Left kidney (tissue), 1 donor: ENCODE measurements at regions not wholly inside any gene's neighbourhood (a gene's known extent, or its start where the extent isn't known, plus 50 kb on each side); places are given as distances from the start of the nearest gene placed in this dataset.
"Not testable (repeated sequence)": the region's sequence is repeated elsewhere in the genome, so short reads cannot be mapped to it uniquely, and the experiment has no call there.

Source experiments
- DNase-seq: peaks from one replicate; pipeline ENCODE4 v3.0.0-alpha.2; 2013

DNA sequence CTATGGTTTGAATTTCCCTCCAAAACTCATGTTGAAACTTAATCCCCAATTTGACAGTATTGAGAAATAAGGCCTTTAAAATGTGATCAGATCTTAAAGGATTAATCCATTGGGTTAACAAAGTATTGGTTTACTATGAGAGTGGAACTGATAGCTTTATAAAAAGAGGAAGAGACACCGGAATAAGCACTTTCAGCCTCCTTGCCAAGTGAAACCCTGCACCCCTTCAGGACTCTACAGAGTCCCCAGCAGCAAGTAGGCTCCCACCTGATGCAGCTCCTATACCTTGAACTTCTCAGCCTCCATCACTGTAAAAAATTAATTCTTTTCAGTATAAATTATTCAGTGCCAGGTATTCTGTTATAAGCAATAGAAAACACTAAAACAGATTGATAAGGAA, 348.3 kb downstream of the CGGBP1 start:
- no peak for DNase-seq

GRCh38 chr3:87710028-87710427, 348.8 kb downstream of the CGGBP1 start:
- no peak for DNase-seq

DNA sequence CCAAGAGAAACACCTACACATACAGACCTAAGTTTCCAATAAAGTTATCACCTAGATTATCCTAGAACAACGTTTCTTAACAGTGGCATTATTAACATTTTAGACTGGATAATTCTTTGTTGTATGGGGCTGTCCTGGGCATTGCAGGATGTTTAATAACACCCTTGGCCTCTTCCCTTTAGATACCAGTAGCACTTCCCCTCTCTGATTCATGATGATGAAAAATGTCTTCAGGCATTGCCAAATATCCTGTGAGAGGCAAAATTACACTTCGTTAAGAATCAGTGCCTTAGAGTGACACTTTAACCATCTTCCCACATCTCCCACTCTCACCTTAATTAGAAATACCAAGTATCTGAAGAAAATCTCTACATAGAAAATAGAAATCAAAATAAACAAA, 352.6 kb downstream of the CGGBP1 start:
- DNase-seq = no peak

- DNase-seq = no peak
These were observed 356.2 kb downstream of the CGGBP1 start for GRCh38 chr3:87702600-87702999.

DNA sequence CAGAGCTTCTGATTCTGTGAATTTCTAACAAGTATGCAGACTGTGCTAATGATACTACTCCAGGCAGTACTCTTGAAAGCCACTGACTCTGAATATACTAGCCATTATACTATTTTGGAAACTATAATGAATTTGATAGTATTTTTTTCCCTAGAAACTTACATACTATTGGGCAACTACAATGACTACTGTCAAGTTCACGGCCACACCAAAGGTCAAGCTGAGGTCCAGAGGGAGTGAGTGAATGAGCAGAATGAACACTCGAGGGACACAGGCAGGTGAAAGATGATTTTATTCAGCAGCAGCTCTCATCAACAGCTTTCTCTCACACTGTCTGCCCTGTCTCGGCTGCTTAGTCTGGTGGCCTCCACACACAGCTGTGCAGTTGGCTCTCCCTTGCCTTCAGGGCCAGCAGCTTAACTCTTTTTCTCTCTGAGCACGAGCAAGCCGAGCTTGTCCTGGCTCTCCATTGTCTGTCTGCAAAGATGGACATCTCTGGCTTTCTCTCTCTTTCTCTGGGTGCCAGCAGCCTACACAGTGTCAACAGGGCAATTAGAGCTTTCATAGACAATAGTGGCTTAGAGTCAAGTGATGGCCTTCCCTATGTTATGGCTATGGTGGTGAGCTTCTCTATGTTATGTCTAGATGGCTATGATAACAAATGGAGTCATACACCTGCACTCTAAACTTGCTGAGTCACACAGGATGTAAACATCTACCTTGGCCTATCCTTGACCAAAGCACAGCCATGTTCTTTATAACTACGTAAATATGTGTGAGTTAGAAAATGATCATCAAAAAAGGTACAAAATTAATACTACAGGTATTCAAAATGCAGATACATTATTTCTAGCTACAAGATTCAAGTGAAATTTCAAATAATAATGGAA, 362.4 kb downstream of the CGGBP1 start:
- no peak for DNase-seq

DNA sequence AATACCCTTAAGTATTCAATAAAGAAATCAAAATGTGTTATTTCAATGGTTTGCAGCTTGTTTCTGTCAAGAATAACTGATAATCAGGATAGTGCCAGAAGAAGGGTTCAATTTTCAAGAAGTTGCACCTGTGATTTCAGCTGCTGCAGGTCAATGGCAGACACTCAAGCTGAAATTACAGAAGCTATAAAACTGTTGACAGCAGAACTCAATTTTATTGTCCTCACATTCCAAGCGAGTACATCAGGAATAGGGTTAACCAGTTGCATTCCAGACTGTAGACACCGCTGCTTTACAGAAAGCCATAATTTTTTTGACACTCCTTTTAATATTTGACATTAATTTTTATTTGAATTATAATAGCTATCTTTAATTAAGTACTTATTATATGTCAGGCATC, 364.1 kb downstream of the CGGBP1 start:
- DNase-seq = peak; percentile 68

DNA sequence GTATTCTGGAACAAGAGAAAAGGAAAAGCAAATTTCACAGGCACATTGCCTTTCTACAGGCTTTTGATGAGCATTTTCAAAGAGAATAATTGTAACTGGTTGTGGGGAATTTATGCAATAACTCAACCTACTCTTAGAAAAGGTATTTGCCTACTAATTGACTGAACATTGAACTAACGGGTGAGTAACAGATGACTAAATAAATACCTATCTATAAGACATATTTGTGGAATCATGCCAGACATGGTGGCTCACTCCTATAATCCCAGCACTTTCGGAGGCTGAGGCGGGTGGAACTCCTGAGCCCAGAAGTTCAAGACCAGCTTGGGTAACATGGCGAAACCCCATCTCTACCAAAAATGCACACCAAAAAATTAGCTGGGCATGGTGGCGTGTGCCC, 367.7 kb downstream of the CGGBP1 start:
- DNase-seq = no peak

DNA sequence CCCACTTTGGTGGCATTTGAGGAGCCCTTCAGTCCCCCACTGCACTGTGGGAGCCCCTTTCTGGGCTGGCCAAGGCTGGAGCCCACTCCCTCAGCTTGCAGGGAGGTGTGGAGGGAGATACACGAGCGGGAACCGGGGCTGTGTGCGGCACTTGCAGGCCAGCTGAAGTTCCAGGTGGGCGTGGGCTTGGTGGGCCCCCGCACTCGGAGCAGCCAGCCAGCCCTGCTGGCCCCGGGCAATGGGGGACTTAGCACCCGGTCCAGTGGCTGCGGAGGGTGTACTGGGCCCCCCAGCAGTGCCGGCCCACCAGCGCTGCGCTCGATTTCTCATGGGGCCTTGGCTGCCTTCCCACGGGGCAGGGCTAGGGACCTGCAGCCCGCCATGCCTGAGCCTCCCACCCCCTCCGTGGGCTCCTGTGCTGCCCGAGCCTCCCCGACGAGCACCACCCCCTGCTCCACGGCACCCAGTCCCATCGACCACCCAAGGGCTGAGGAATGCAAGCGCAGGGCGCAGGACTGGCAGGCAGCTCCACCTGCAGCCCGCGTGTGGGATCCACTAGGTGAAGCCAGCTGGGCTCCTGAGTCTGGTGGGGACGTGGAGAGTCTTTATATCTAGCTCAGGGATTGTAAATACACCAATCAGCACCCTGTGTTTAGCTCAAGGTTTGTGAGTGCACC, 379.7 kb downstream of the CGGBP1 start:
- not testable (repeated sequence) for DNase-seq

DNA sequence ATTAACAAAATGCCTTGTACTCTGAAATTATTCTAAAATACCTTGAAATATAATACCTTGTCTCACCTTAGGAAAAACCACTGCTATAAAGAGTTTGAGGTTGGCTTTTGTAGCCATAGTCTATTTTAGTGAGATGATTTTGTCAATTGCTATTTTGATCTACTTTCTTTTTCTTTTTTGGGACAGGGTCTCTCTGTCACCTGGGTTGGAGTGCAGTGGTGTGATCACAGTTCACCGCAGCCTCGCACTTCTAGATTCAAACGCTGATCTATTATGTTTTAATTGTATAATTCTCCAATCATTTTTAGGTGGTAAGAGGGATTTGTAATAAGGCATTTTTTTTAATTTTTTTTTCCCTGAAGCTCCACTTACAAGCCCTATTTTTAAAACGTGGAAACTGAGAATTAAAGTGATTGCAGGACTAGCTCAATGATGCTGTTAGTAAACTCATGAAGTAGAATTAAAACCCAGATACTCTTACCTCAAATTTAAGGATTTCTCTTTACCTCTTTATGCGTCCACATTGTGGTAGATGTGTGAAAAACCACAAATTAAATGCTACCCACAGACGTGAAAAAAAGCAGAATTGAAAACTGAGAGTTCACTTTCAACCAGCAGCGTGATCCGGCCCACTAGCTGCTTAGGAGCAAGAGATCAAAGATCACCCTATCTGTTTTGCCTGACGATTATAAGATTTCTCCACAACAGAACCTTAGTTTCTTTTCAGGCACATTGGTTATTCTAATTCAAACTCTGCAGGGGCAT, 384.2 kb downstream of the CGGBP1 start:
- DNase-seq = no peak

GRCh38 chr3:87673132-87673531, 385.7 kb downstream of the CGGBP1 start:
- DNase-seq = no peak

GRCh38 chr3:87654184-87654583, 377.8 kb upstream of the POU1F1 start:
- DNase-seq = no peak

DNA sequence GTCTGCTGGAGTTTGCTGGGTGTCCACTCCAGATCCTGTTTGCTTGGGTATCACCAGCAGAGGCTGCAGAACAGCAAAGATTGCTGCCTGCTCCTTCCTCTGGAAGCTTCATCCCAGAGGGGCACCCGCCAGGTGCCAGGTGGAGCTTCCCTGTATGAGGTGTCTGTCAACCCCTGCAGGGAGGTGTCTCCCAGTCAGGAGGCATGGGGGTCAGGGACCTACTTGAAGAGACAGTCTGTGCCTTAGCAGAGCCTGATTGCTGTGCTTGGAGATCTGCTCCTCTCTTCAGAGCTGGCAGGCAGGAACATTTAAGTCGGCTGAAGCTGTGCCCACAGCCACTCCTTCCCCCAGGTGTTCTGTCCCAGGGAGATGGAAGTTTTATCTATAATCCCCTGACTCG, 376.8 kb upstream of the POU1F1 start:
- not testable (repeated sequence) for DNase-seq

- no peak for DNase-seq
These were observed 358.0 kb upstream of the POU1F1 start for GRCh38 chr3:87634426-87634825.

- DNase-seq = no peak
These were observed 350.9 kb upstream of the POU1F1 start for GRCh38 chr3:87627316-87627715.

- no peak for DNase-seq
These were observed 350.2 kb upstream of the POU1F1 start for GRCh38 chr3:87626546-87626945.

- no peak for DNase-seq
These were observed 349.5 kb upstream of the POU1F1 start for GRCh38 chr3:87625876-87626275.

DNA sequence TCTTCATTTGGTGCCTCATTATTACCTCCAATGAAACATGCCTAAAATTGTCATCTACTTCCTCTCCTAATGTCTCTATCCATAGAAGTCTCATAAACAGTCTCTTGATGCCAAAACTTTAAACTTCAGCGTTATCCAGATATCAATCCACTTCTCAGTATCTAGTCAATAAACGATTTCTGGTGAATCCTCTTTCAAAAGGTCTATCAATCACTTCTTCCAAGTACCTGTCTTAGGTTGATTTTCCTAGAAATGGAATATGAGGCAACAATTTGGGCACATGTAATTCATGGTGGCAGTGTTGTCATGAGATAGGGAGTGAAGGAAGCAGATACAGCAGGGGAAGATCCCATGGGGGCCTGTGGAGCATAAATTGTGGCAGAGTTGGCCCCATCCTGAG, 348.5 kb upstream of the POU1F1 start:
- no peak for DNase-seq

- DNase-seq = no peak
These were observed 345.3 kb upstream of the POU1F1 start for GRCh38 chr3:87621667-87622066.

GRCh38 chr3:87615506-87615905, 339.1 kb upstream of the POU1F1 start:
- no peak for DNase-seq

GRCh38 chr3:87614998-87615397, 338.6 kb upstream of the POU1F1 start:
- no peak for DNase-seq

- DNase-seq = no peak
These were observed 330.9 kb upstream of the POU1F1 start for GRCh38 chr3:87607234-87607633.

DNA sequence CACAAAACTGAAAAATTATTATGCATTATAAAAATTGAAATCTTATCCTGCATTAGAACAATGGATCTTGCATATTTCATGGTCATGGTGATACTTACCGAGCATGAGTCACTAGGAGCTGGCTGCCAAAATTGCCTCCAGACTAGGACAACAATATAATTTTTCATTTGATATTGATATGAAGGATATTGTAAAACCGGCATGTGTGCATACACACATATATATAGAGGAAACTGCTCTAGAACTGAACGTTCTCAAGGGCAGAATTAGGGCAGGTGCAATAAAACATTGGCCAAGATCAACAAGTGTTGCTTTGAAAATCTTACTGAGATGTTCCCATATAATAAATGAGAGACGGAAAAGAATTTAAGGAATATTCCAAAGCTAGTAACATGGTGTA, 319.4 kb upstream of the POU1F1 start:
- no peak for DNase-seq

- peak; percentile 18 for DNase-seq
These were observed 304.9 kb upstream of the POU1F1 start for GRCh38 chr3:87581240-87581639.
